DND-41 (cell line): ENCODE measurements at regions not wholly inside any gene's neighbourhood (a gene's known extent, or its start where the extent isn't known, plus 50 kb on each side); places are given as distances from the start of the nearest gene placed in this dataset.

Experiments
- ATAC-seq: fragments of 200-7000 bp; cut with Tn5 transposase; 3 replicates; pipeline ENCODE4 v1.9.1; 2021; ENCODE audit warnings: low read depth; ENCODE audit not compliant: insufficient read depth
- DNase-seq: peaks from one replicate; pipeline ENCODE4 v3.0.0-alpha.2; 2020
- H2AFZ ChIP-seq: 2 replicates; pipeline ENCODE4 v1.6.0; 2012; ENCODE audit warnings: low read depth, low read length
- H3K27ac ChIP-seq: 2 replicates; pipeline ENCODE4 v1.5.1; 2012; ENCODE audit warnings: low read length, inconsistent platforms
- H3K27me3 ChIP-seq: fragments of 200-600 bp; sonication (generic); 2 replicates; pipeline ENCODE4 v1.6.0; 2012; ENCODE audit warnings: low read length, mild to moderate bottlenecking, inconsistent platforms; ENCODE audit not compliant: insufficient read depth, poor library complexity
- H3K36me3 ChIP-seq: 2 replicates; pipeline ENCODE4 v1.5.1; 2012; ENCODE audit warnings: low read length, inconsistent platforms; ENCODE audit not compliant: insufficient read depth
- H3K4me1 ChIP-seq: 2 replicates; pipeline ENCODE4 v1.5.1; 2012; ENCODE audit warnings: mild to moderate bottlenecking, low read length; ENCODE audit not compliant: insufficient read depth
- H3K4me2 ChIP-seq: 2 replicates; pipeline ENCODE4 v1.6.0; 2012; ENCODE audit warnings: mild to moderate bottlenecking, moderate library complexity, low read length, inconsistent platforms; ENCODE audit not compliant: insufficient read depth
- H3K4me3 ChIP-seq, 2 experiments: fragments of 200-600 bp in 1 of 2; shearing (Covaris generic) in 1 of 2; 2 replicates each; pipeline ENCODE4 v1.5.1; 2012 to 2016; ENCODE audit warnings: inconsistent platforms in 2 of 2, low read length in 2 of 2, mild to moderate bottlenecking in 2 of 2, low read depth in 1 of 2, moderate library complexity in 1 of 2
- H3K79me2 ChIP-seq: 2 replicates; pipeline ENCODE4 v1.6.0; 2012; ENCODE audit warnings: low read length, inconsistent platforms; ENCODE audit not compliant: insufficient read depth
- H3K9ac ChIP-seq: 2 replicates; pipeline ENCODE4 v1.6.0; 2012; ENCODE audit warnings: low read depth, mild to moderate bottlenecking, inconsistent platforms, low read length, moderate library complexity
- H3K9me3 ChIP-seq: 2 replicates; pipeline ENCODE4 v1.5.1; 2012; ENCODE audit warnings: low read length, moderate library complexity, mild to moderate bottlenecking, inconsistent platforms; ENCODE audit not compliant: insufficient read depth, severe bottlenecking
- H4K20me1 ChIP-seq: 2 replicates; pipeline ENCODE4 v1.6.0; 2012; ENCODE audit warnings: low read length; ENCODE audit not compliant: insufficient read depth
- EZH2 ChIP-seq: IDR thresholded peaks from 3 replicates; pipeline ENCODE4 v1.6.1; 2012; ENCODE audit warnings: borderline replicate concordance, low read depth, mild to moderate bottlenecking, moderate library complexity, low read length, inconsistent platforms; ENCODE audit not compliant: severe bottlenecking
- TF ChIP-seq, protein P1 (sequence below): IDR thresholded peaks from 2 replicates; pipeline ENCODE4 v1.5.1; 2012; ENCODE audit warnings: borderline replicate concordance, low read length, moderate library complexity, mild to moderate bottlenecking; ENCODE audit not compliant: poor library complexity, severe bottlenecking; ENCODE audit errors: extremely low read depth

DNA sequence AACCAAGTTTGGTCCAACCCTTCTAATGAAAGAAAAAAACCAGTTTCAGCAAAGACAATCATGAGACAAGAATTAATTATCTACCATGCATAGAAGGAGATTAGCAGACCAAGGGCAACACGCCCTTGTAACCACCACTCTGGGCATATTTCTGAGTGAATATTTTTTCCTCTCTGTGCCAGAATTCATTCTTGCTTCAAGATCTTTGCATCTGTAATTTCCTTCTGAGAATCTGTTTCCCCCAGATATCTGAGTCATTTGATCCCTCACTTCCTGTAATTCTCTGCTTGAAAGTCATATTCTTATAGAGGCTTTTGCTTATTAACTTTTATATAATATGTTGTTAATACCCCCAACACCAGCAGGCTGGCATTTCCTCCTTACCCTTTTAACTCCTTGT lies 243.7 kb downstream of the SLC16A7 start:
- H3K27me3 ChIP-seq: no peaks in the 10 kb centered on the region
- no peak overlapping the region for H3K4me2 ChIP-seq
- H3K79me2 ChIP-seq: no peaks in the 10 kb centered on the region
- no peak overlapping the region for H3K27ac ChIP-seq
- H3K9ac ChIP-seq: no peak overlapping the region
- H3K36me3 ChIP-seq: no peaks in the 10 kb centered on the region
- no peaks in the 10 kb centered on the region for H3K4me1 ChIP-seq
- no peaks in the 10 kb centered on the region for H3K9me3 ChIP-seq
- no peak overlapping the region for H2AFZ ChIP-seq
- no peaks in the 10 kb centered on the region for H4K20me1 ChIP-seq
- no peak for DNase-seq
- ATAC-seq: no peak
- no peak overlapping the region for H3K4me3 ChIP-seq
- TF ChIP-seq EZH2: no peak
- TF ChIP-seq, protein P1, sequence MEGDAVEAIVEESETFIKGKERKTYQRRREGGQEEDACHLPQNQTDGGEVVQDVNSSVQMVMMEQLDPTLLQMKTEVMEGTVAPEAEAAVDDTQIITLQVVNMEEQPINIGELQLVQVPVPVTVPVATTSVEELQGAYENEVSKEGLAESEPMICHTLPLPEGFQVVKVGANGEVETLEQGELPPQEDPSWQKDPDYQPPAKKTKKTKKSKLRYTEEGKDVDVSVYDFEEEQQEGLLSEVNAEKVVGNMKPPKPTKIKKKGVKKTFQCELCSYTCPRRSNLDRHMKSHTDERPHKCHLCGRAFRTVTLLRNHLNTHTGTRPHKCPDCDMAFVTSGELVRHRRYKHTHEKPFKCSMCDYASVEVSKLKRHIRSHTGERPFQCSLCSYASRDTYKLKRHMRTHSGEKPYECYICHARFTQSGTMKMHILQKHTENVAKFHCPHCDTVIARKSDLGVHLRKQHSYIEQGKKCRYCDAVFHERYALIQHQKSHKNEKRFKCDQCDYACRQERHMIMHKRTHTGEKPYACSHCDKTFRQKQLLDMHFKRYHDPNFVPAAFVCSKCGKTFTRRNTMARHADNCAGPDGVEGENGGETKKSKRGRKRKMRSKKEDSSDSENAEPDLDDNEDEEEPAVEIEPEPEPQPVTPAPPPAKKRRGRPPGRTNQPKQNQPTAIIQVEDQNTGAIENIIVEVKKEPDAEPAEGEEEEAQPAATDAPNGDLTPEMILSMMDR: no peak

DNA sequence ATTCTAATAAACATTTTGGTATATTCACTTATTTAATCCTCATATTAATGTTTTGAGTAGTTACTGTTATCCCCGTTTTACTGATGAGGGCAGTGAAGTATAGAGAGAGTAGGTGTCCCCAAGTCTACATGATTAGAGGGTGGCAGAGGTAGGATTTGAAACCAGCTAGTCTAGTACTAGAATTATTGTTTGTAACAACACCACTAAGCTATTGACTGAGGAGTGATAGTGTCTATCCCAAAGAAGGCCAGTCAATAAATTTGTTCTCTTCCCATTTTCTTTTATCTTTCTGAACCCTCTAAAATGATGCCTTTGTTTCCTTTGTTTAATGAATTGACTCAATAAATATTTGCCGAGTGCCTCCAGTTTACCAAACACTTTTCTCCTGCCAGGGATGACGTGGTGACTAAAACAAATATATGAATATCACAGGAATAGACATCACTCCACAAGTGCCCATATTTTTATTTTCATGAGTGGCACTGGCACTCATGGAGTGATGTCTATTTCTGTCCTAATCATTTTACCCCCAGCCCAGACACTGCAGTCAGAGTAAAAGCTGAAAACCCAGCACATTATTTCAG lies 247.5 kb downstream of the SLC16A7 start:
- Histone ChIP-seq H3K4me3 (no peak overlapping the region), H2AFZ (no peak overlapping the region), H3K9ac (no peak overlapping the region), H3K79me2 (no peaks in the 10 kb centered on the region), H3K27ac (no peak overlapping the region), H3K4me2 (no peak overlapping the region), H4K20me1 (no peaks in the 10 kb centered on the region), H3K9me3 (no peaks in the 10 kb centered on the region), H3K4me1 (no peaks in the 10 kb centered on the region), H3K27me3 (no peaks in the 10 kb centered on the region), H3K36me3 (no peaks in the 10 kb centered on the region)
- TF ChIP-seq, protein P1: no peak
- no peak for TF ChIP-seq EZH2
- ATAC-seq (no peak), DNase-seq (no peak)

DNA sequence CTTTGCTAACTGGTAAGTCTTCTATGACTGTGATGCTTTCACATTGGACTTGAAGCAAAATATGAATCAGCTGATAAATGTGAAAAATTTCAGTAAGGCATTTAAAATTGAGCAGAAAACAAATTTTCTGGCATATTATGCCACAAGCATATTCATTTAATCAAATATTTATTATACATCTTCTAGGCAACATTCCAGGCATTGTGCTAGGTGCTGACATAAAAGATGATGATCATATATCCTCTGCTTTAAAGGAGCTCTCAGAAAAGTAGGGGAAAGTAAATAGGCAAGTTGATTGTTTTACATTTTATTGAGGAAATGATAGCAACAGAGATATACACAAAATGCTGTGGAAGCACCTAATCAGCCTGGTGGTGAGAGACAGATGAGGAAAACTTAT lies 248.9 kb downstream of the SLC16A7 start:
- H3K4me1 ChIP-seq: no peaks in the 10 kb centered on the region
- no peak overlapping the region for H3K9ac ChIP-seq
- H3K9me3 ChIP-seq: no peaks in the 10 kb centered on the region
- H3K27me3 ChIP-seq: no peaks in the 10 kb centered on the region
- TF ChIP-seq, protein P1: no peak
- no peak for TF ChIP-seq EZH2
- H3K79me2 ChIP-seq: no peaks in the 10 kb centered on the region
- no peak overlapping the region for H3K4me3 ChIP-seq
- no peak overlapping the region for H3K4me2 ChIP-seq
- H2AFZ ChIP-seq: no peak overlapping the region
- ATAC-seq (no peak), DNase-seq (no peak)
- H3K36me3 ChIP-seq: no peaks in the 10 kb centered on the region
- H4K20me1 ChIP-seq: no peaks in the 10 kb centered on the region
- no peak overlapping the region for H3K27ac ChIP-seq

DNA sequence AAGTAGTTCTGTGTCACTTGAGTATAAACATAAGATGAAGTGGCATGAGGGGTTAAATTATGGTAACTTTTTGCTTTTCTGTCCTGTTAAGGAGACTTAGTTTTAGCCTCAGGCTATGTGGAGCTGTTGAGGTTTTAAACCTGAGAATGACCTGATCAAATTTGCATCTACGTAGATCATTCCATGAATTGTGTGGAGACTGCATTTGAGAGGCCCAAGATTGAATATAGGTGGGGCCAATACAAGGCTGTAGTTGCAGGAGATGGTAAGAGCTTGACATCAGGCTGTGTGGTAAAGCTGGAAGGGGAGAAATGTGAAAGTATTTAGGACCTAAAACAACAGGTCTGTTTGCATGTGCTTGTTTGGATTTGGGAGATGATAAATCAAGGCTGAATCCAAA lies 249.5 kb downstream of the SLC16A7 start:
- Histone ChIP-seq H3K36me3 (no peaks in the 10 kb centered on the region), H3K4me1 (no peaks in the 10 kb centered on the region), H3K4me3 (no peak overlapping the region), H3K27me3 (no peaks in the 10 kb centered on the region), H3K79me2 (no peaks in the 10 kb centered on the region), H4K20me1 (no peaks in the 10 kb centered on the region), H2AFZ (no peak overlapping the region), H3K9ac (no peak overlapping the region), H3K27ac (no peak overlapping the region), H3K9me3 (no peaks in the 10 kb centered on the region), H3K4me2 (no peak overlapping the region)
- DNase-seq (no peak), ATAC-seq (no peak)
- no peak for TF ChIP-seq EZH2
- TF ChIP-seq, protein P1: no peak
